Stimulated activated CD8-positive, alpha-beta memory T cell treated with anti-CD3 and anti-CD28 coated beads, Interleukin-4, amount 100 ng/mL, for 48 hours (primary cell): ENCODE measurements at regions not wholly inside any gene's neighbourhood (a gene's known extent, or its start where the extent isn't known, plus 50 kb on each side); places are given as distances from the start of the nearest gene placed in this dataset.
A peak's percentile ranks its signal among the peaks of the same experiment; 100 is the strongest.
"Not testable (repeated sequence)": the region's sequence is repeated elsewhere in the genome, so short reads cannot be mapped to it uniquely, and the experiment has no call there.

ENCODE experiments used
- DNase-seq: peaks from one replicate; pipeline ENCODE4 v3.0.0-alpha.2; 2020

DNA sequence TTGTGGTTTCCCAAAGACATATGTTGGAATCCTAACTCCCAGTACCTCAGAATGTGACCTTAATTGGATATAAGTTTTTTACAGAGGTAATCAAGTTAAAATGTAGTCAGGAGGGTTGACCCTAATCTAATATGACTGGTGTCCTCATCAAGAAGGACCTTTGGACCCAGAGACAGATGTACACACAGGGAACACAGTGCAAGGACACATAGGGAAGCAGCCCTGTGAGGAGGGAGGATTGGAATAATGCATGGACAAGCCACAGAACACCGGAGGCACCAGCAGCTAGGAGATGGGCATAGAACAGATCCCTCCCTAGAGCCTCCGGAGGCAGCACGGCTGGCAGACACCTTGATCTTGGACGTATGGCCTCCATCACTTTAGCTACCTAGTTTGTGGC lies 119.8 kb upstream of the SPATA31A3 start:
- not testable (repeated sequence) for DNase-seq

DNA sequence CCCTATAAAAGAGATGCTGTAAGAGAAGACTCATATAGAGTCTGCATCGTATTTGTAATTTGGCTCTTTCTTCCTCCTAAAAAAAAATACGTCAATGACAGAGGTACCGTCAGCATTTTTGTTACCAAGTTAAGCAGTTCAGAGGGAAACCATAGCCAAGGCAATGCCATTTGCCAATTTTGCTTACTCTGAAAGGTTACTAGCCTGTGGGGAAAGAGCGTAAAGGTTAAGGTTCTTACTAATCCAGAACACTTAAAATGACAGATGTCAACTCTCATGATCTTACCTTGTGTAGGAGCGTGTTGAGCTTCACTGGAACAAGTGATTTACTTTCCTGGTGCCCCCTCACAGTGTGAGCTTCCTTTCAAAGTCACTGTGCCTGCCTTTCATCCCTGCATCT lies 119.4 kb upstream of the SPATA31A3 start:
- not testable (repeated sequence) for DNase-seq

DNA sequence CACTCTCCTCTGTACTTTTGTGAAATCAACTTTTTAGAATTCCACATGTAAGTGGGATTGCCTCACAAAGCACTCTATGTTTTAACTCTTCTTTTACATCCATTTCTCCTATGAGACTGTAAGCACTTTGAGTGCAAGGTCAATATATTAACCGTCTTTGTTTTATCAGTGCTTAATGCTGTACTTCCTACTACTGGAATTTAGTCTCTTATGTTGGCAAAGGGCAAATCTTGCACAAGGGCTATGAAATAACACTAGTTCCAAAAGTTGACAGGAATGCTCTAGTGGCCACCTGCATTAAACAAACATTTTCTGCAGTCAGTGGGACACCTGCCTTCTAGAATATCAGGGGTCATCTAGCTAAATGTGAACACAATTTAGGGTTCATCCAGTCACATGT lies 117.5 kb upstream of the SPATA31A3 start:
- DNase-seq, result not testable (repeated sequence)

DNA sequence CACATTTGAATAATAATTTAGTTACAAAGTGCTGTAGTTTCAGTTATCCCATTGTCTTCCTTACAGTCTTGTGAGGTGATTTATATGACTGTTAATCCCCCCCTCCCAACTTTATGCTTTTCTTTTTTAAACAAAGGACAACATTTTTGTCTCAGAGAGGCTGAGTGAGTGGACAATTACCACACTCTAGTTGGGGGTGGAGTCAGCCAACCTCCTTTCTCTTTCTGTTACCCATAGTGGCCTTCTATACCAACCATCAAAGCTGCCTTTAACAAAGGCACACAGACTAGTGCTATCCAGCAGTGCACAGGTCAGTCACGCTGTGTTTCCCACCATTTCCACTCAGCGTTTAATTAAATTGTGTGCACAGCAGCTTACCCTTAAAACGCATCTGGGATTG lies 114.3 kb upstream of the SPATA31A3 start:
- DNase-seq, result not testable (repeated sequence)

DNA sequence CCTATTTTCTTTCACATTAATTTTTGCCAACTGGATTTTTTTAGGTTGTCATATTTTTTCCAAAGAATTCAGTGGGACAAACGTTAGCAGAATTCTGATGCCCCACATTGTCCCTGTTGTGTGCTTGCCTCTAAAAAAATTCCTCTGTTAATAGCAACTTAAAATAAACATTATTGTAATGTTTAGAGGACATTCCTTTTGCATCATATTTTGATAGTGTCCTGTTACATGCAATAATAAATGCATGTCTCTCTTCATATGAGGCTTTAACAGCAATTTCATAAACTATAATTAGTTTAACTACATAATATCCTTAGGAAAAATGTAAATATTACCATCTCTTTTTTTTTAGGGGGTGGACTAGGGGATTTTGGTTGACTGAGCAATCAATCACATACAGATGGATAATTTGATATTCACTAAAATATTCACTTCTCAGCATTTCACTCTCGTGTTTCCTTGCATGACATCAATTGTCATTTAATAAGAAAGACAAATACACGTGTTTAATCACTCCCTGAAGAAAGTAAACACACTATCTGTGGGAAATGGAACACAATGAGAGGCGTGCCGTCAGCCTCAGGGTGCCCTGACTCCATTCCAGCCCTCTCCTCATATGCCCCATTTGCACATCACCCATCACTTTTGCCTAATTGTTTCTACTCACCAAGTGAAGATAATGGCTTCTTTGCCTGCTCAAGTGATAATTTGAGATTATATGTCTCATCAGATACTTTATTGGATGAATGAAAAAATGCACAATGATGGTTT lies 110.3 kb upstream of the SPATA31A3 start:
- DNase-seq, result not testable (repeated sequence)

DNA sequence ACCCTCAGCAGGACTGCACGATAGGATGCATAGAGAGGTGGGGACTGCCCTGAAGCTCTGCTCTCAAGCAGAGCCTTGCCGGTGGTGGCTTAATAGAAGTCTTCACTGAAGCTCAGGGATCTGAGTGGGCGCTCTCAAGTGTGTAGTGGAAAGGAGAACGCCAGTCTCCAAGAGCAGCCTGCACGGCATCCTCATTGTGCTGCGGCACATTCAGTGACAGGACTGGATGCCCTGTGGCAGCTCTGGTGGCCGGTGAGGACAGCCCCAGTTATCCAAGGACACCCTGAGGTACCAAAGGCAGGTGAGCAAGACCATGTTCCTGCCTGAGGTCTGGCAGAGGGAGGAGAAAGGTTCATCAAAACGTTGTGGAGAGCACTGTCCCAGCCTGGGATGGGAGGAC lies 98.8 kb upstream of the SPATA31A3 start:
- DNase-seq, result not testable (repeated sequence)

DNA sequence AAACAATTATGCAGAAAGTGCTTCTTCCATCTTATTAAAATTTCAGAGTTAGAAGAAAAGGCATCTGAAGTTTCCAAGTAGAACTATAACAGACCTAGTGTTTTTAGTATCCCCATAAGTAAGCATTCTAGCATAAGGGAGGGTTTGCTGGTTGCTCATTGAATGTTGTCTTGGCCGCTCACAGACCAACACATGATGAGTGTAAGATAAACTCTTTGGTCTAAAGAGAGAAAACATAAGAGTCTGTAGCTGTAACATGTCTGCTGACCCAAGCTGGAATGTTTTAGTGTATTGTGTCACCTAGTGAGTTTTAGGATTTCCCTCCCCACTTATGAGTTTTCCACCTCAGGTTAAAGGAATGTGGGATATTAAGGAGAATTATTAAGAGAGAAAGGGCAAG lies 94.5 kb upstream of the SPATA31A3 start:
- not testable (repeated sequence) for DNase-seq

DNA sequence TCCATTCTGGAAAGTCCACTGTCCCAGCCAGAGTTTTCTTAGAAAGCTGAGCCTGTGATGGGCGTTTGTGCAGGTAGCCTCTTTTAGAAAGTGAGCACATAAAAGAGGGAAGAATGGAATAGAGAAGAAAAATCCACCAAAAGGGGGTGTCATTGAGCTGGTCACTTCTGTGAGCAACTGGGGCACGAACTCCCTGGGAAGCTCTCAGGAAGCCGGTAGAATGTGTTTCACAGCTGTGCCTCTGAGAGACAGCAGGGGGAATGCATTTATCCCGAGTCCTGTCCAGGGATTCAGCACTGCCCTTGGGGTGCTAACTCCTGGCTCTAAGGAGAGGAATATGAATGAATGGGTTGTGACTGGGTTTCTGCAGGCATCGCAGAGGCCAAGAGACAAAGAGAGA lies 73.8 kb upstream of the SPATA31A3 start:
- not testable (repeated sequence) for DNase-seq

DNA sequence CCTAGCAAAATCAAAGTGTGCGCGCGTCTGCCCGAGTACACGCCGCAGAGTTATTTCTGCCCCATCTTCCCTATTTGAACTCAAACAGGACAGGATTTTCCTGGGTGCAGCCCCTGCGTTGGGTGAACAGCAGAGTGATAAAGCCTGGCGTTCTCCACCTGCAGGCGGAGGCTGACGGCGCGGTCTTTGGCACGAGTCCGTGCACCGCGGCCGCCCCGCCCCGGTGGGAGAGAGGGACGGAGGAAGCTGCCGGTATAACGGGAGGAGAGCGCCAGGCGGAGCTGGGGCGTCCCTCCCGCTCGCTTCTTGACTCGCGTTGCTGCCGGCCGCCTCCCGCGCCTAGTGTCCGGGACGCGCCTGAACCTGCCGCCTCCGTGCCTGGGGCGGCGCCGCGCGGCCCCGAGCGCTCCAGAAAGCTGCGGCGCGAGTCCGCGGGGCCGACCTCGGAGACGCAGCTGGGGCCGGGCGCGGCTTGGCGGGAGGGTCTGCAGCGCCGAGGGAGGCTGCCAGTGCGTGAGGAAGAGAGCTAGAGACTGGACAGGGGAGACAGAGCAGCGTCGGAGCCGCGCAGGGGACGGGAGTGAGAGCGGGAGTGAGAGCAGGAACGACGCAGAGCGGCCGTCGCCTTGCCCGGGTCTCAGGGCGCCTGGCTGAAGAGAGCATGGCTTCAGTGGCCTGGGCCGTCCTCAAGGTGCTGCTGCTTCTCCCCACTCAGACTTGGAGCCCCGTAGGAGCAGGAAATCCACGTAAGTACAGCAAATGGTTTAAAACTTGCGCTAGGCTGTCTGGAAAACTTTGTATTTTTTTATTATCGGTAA lies 66.8 kb upstream of the SPATA31A3 start:
- DNase-seq, result peak; percentile 25
